GM21528 (cell line): ENCODE measurements at regions not wholly inside any gene's neighbourhood (a gene's known extent, or its start where the extent isn't known, plus 50 kb on each side); places are given as distances from the start of the nearest gene placed in this dataset.

Experiments
- ATAC-seq: cut with Tn5 transposase; IDR thresholded peaks from one replicate; pipeline ENCODE4 v1.9.1; 2021; ENCODE audit warnings: mild to moderate bottlenecking, moderate library complexity; ENCODE audit not compliant: unreplicated experiment, low FRiP score

- no peak for ATAC-seq
Measured at GRCh38 chr2:191556463-191556862, 121.5 kb upstream of the NABP1 start.

DNA sequence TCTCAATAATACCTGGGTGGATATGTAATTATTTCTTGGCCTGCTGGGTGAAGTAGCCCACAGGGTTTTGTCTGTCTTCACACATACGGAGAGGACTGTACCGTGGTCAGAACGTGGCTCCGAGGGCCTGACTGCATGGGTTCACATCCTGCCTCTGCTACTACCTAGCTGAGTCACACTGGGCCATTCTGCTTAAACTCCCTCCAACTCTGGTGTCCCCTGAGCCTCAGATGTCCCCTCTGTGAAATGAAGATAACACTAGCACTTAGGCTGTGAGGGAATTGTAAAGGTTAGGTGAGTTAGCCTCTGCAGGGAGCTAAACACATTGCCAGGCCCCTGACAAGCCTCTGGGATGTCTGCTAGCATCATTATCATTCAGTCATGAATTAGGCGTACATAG is 120.1 kb upstream of the NABP1 start:
- ATAC-seq = no peak

DNA sequence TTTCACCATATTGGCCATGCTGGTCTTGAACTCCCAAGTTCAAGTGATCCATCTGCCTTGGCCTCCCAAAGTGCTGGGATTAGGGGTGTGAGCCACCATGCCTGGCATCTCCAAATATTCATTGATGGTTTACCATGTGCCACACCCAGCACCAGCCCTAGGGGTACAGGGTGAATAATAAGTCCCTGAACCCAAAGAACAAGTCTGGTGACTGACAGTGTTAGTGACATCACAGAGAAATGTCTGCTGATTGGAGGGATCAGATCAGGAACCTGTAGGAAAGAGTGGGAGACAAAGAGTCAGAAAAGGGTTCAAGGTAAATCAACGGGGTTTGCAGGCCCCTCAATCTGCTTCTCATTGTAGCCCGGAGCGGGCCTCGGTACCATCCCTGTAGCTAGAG is 118.4 kb upstream of the NABP1 start:
- ATAC-seq = no peak

GRCh38 chr2:191560411-191560980 is 117.4 kb upstream of the NABP1 start:
- no peak for ATAC-seq

DNA sequence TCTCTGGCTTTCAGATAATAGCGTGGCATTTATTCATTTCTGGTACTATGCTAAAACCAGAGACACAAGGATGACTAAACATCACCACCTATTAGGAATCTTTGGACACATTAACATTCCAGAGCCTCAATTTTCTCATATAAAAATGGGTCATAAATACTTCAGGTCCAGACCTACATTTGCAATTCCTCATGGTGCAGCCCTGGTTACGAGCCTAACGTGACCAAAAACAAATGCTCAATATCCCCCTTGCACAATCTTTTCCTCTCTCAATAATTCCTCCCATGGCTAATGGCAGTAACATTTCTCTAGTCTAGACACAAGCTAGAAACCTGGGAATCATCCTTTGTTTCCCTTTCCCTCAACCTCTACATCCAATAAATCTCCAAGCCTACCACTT is 112.8 kb upstream of the NABP1 start:
- ATAC-seq = no peak

GRCh38 chr2:191565647-191566198 is 112.2 kb upstream of the NABP1 start:
- no peak for ATAC-seq

DNA sequence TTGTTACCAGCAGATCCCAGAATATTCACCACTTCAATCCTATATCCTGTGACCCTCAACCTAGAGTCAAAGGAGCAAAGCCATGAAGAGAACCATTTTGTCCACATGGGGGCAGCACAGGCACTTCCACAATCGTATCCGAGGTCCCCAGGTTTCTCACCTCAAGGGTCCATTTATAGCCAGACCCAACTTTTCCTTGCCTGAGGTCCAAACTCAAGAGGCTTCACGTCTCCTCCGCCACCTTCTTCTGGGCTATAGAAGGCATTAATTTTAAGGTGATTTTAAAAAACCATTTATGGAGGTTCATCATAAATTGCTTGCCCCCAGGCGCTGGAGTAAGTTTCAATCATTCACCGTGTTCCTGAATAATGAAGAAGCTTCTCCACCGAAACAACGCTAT is 111.6 kb upstream of the NABP1 start:
- peak; percentile 72 for ATAC-seq

DNA sequence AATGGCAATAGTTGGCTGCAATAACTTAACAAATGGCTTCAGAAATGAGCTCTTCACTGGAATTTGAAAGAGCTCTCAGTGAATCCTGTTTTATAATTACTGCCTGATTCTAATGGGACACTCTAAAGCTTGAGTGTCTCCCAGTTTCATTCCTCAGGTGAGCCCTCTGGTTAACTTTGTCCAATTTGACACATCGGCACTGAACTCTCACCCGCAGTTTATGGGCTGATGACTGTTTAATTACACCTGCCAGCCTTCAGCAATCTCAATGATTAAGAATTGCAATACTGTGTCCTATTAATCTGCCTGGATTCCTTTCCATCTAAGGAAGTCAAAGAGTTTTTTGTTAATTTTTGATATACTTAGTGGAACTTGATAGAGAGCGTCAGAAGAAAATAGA is 110.7 kb upstream of the NABP1 start:
- no peak for ATAC-seq

- ATAC-seq = no peak
Measured at GRCh38 chr2:191569025-191569424, 108.9 kb upstream of the NABP1 start.

DNA sequence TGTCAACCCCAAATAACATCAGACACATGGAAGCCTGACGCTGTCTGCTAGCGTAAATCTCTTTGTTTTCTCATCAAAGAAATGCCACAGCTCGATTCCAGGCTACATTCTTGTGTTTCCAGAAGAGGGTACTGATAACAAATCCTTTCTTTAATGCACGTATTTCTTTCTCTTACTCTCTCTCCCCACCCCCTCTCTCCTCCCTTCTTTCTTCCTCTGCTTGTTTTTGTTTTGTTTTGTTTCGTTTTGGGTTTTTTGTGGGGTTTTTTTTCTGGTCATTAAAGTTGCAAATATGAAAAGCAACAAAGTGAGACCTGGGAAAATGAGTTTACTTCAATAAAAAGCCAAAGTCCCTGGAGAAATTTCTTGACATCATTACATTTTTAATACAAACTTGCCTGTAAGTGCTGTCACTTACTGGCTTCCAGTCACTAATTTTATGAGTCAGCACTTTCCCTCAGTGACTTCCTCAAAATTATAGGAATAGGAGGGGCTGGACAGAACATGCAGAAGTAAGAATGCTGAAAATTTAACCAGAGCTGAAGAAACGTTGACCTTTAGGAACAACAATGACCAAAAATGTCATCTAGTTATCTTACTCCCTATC is 106.7 kb upstream of the NABP1 start:
- ATAC-seq = peak; percentile 76

DNA sequence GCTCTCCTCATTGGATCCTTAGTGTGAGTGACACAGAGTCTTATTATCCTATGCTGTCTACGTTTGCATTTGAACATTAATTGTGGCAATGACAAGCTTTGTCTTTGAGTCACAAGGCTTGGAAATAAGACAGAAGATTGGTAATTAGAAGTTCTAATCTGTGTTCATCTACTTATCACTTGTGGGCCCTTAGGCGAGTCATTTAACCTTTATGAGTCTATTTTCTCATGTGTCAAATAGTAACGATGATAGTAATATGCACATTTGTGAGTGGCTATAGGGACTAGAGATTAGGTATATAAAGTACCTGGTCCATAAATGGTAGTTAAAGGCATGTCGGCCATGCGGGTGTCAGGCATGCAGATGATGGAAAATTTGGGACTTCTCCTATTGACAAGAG is 105.6 kb upstream of the NABP1 start:
- no peak for ATAC-seq

- ATAC-seq = no peak
Measured at GRCh38 chr2:191573216-191573615, 104.7 kb upstream of the NABP1 start.

- ATAC-seq = no peak
Measured at GRCh38 chr2:191574232-191574631, 103.7 kb upstream of the NABP1 start.

DNA sequence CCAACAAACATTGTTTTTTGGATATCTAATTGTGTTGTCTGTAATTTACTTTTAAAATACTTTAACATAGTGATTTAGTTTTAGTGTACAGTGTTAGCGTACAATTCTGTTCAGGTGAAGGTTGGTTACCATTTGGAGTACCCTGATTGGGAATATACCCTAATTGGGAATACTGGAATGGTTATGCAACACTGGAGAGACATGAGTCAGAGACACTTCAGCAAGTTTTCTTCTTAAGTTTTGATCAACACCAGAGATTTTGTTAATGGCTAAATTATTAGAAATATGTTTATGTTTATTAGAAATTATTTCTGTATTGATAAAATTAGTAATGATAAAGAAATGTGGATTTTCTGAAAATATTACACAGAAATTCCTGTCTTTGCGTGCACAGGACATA is 100.3 kb upstream of the NABP1 start:
- ATAC-seq = no peak

GRCh38 chr2:191578031-191578430 is 99.9 kb upstream of the NABP1 start:
- no peak for ATAC-seq

DNA sequence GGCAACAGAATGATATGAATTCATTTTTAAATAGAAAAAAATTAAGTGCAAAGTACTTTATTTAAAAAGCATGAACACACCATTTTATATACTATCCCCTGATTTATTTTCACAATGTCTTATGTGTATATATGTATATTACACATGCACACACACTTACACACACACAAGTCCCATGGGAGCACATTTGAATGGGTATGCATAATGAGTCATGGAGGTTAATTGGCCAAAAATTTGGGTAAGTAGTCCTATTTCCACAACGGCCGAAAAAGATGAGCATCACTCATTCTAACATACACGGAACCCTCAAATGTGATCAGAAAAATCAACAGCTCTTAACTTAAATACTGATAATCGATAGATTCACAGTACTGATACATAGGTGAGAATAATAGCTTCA is 97.4 kb upstream of the NABP1 start:
- ATAC-seq = no peak

GRCh38 chr2:191581003-191581402 is 96.9 kb upstream of the NABP1 start:
- ATAC-seq = no peak

DNA sequence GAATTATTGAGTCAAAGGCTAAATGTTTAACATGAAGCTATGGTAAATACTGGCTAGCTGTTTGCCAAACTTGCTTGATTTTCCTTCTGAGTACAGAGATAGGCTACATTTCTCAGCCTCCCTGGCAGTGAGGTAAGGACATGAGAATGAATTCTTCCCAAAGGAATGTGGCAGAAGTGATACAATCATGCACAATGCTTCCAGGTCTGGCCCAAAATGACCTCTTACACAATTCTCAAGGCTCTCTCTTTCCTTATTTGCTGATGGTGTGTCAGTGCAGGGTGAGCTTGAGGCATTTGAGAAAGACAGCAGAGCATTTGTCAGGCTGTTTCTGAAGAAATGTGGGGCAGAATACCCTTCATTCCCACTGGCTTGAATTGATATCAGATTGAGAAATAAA is 95.6 kb upstream of the NABP1 start:
- ATAC-seq = no peak

DNA sequence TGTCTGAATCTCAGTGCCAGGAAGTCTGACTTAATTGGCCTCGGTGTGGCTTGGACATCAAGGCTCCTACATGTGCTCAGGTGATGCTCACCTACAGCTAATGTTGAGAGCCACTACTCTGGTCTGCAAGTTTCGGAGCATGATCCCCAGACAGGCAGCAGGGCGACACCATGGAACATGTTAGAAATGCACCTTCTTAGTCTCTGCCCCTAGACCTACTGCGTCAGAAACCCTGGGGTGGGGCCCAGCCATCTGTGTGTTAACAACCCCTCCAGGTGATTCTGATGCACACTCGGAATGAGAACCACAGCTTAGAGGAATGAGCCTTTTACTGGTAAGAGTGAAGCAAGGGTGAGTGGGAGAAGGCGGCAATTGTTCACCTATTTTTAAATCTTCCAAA is 86.9 kb upstream of the NABP1 start:
- ATAC-seq = no peak

GRCh38 chr2:191593622-191594385 is 84.1 kb upstream of the NABP1 start:
- ATAC-seq = no peak

DNA sequence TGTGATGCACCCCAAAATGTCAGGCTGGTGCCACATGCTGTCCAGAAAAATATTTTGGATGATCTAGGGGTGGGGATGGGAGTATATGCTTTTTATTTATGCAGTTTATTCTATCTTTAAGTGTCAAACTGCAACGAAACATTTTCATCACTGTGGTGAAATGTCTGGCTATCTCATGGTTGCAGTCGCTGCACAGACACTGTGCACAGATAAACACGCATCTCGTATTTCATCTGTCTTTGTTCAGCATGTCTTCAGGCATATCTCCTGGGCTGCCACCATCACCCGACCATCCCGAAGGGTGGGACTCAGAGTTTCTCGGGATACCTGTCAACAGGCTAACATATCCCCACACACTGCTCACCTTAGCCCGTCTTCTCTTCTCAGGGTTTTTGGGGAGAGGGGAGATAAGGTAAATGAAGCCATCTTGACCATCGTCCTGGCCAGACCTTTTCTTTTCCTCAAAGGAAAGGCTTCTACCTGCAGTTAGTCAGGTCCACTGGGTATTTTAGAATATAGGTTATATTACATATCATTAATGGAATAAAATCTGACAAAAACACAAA is 80.7 kb upstream of the NABP1 start:
- ATAC-seq = no peak
